HG03342 (cell line): ENCODE measurements at regions not wholly inside any gene's neighbourhood (a gene's known extent, or its start where the extent isn't known, plus 50 kb on each side); places are given as distances from the start of the nearest gene placed in this dataset.

Source experiments
- ATAC-seq: cut with Tn5 transposase; IDR thresholded peaks from one replicate; pipeline ENCODE4 v1.9.1; 2021; ENCODE audit warnings: mild to moderate bottlenecking, moderate library complexity; ENCODE audit not compliant: unreplicated experiment

- no peak for ATAC-seq
These were observed 179.8 kb upstream of the FOXN2 start for GRCh38 chr2:48134704-48135103.

GRCh38 chr2:48135797-48136196 lies 178.7 kb upstream of the FOXN2 start:
- ATAC-seq = no peak

DNA sequence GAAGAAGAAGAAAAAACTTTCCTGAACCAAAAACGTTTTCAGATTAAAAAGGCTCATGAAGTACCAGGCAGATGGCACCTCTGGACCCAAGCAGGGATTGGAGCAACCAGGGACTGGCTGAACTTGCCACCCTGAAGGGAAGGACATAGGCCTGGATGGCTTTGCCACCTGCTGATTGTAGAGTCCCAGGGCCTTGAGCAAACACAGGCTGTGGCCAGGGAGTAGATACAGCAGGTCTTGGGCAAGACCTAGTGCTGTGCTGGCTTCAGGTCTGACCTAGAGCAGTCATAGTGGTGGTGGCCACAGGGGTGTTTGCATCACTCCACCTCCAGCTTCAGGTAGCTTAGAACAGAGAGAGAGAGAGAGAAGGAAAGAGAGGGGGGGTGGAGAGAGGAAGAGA lies 176.7 kb upstream of the FOXN2 start:
- ATAC-seq = no peak

GRCh38 chr2:48138898-48139297 lies 175.6 kb upstream of the FOXN2 start:
- no peak for ATAC-seq

- ATAC-seq = no peak
These were observed 173.9 kb upstream of the FOXN2 start for GRCh38 chr2:48140586-48140985.

GRCh38 chr2:48144777-48145176 lies 169.7 kb upstream of the FOXN2 start:
- no peak for ATAC-seq

GRCh38 chr2:48145845-48146452 lies 168.5 kb upstream of the FOXN2 start:
- no peak for ATAC-seq

- ATAC-seq = no peak
These were observed 167.9 kb upstream of the FOXN2 start for GRCh38 chr2:48146552-48146951.

GRCh38 chr2:48147719-48148118 lies 166.8 kb upstream of the FOXN2 start:
- no peak for ATAC-seq

DNA sequence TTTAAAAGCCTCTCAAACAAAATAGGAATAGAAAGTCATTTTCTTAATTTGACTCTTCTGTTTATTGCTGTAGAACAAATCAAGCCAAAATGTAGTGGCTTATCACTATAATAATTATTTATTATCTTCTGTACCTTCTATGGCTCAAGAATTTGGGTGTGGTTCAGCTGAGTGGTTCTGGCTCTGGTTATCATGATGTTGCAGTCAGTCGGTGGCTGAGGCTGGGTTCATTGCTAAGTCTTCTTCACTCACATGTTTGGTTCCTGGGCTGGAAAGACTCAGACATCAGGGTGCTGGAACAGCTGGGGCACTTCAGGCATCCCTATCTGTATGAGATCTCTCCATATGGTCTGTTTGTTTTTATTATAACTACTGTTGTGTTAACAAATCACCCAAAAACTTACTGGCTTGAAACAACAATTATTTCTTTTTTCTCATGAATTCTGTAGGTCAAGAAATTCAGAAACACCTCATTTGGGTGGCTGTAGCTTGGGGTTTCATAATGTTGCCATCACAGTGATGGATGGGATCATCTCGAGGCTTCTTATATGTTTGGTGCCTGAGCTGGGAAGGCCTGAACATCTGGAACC lies 165.5 kb upstream of the FOXN2 start:
- ATAC-seq = no peak

- no peak for ATAC-seq
These were observed 157.3 kb upstream of the FOXN2 start for GRCh38 chr2:48157150-48157549.

- ATAC-seq = no peak
These were observed 152.9 kb upstream of the FOXN2 start for GRCh38 chr2:48161628-48162027.

DNA sequence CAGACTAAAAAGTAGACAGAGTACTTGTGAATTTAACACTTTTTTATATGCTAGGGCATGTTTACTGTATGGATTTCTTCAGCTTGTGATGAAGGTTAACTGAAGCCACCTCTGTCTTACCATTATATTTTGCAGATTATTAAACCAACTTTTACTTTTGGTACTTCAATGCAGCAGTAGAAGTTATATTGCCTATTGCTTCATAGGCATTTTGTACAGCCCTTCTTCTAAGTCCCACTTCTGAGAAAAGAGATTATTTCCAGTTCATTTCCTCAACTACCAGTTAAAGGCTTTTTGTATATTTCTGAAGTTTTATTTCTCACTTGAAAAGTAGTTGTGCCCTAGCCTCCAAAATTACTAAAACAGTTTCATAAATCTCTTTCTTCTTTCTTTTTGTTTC lies 151.7 kb upstream of the FOXN2 start:
- ATAC-seq = no peak

DNA sequence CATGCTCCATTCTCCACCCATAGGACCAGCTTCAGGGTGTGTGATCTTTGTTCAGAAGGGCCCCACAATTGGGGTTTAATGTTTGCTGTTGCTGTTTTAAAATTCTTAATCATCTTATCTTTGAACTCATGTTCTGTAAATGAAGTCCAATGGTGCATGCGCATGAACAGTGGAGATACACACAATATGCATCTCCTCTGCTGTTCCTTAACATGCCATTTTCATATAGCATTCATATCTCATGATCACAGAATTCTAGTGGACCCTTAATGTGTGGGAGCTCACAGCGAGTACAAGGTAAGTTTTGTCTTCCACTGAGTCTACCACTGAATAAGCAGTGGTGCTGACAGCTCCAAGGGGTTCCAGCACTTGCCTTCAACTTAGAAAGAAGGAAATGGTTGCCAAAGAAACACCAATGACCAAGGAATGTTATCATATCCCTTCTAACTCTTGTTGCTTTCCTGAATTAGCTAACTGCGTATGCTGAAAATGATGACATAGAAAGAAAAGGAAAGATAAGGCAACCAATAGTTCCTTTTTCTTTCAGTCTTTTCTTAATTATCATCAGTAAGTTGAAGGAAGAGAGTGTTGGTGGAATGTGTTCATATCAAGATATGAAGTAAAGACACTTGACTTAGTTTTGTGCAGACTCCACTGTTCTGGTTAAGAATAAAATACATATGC lies 149.3 kb upstream of the FOXN2 start:
- no peak for ATAC-seq

GRCh38 chr2:48169141-48169592 lies 145.3 kb upstream of the FOXN2 start:
- ATAC-seq = no peak

DNA sequence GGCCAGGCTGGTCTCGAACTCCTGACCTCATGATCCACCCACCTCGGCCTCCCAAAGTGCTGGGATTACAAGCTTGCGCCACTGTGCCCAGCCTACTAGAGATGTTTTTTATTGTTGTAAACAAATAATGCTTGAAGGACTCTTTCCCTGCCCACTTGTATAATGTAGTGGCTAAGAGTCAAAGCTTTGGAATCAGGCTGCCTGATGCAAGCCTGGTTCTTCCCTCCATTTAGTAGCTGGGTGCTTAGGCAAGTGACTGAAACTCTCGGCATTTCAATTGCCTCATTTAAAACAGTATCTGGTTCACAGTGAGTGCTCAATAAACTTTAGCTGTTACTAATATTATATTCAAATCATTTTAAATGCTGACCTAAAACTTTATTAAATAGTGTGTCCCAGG lies 144.2 kb upstream of the FOXN2 start:
- no peak for ATAC-seq

DNA sequence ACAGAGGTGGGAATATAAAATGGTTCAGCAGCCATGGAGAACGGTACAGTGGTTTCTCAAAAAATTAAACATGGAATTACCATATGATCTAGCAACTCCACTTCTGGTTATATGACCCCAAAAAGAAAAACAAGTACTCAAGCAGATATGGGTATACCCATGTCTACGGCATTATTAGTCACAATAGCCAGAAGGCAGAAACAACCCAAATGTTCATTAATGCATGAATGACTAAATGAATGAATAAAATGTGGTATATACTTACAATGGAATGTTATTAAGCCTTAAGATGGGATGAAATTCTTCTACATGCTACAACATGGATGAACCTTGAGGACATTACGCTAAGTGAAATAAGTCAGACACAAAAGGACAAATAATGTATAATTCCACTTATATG lies 141.3 kb upstream of the FOXN2 start:
- no peak for ATAC-seq

GRCh38 chr2:48174503-48174902 lies 140.0 kb upstream of the FOXN2 start:
- ATAC-seq = no peak

DNA sequence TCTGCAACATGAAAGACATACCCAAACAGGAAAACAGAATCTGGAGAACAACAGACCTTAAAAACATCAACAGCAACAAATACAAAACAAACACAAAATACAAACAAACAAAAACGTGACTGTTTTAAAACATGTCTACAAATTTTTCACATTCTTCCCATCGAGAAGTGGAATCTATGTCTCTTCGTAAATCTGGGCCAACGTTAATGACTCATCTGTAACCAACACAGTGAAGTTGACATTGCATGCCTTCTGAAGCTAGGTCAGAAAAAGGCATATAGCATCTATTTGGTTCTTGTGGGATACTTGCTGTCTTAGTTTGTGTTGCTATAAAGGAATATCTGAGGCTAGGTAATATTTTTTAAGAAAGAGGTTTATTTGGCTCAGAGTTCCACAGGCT lies 139.2 kb upstream of the FOXN2 start:
- ATAC-seq = no peak

DNA sequence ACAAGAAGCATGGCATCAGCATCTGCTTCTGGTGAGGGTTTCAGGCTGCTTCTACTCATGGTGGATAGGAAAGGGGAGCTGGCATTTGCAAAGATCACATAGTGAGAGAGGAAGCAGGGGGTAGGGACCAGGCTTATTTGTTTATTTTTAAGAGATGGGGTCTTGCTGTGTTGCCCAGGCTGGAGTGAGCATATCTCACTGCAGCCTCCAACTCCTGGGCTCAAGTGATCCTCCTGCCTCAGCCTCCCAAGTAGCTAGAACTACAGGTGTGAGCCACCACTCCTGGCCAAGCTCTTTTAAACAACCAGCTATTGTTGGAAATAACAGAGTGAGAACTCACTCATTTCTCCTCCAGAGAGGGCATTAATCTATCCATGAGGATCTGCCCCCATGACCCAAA lies 138.8 kb upstream of the FOXN2 start:
- ATAC-seq = no peak

GRCh38 chr2:48176876-48177275 lies 137.6 kb upstream of the FOXN2 start:
- ATAC-seq = no peak

- ATAC-seq = no peak
These were observed 135.9 kb upstream of the FOXN2 start for GRCh38 chr2:48178611-48179010.
